PFSK-1 (cell line): ENCODE measurements at regions not wholly inside any gene's neighbourhood (a gene's known extent, or its start where the extent isn't known, plus 50 kb on each side); places are given as distances from the start of the nearest gene placed in this dataset.

ENCODE experiments used
- FOXP2 ChIP-seq: optimal IDR thresholded peaks from 2 replicates; pipeline ENCODE3; 2011; ENCODE audit warnings: borderline replicate concordance, control low read depth, inconsistent platforms; ENCODE audit not compliant: insufficient read depth; ENCODE audit errors: extremely low read length, extremely low read depth
- POLR2AphosphoS5 ChIP-seq: IDR thresholded peaks from 2 replicates; pipeline ENCODE4 v1.6.1; 2012; ENCODE audit warnings: low read depth, mild to moderate bottlenecking, control low read depth, low read length, moderate library complexity
- REST ChIP-seq, 2 experiments: IDR thresholded peaks; 2 replicates each; pipeline versions ENCODE4 v1.6.1 to v1.8.0; 2011 to 2012; ENCODE audit warnings: low read depth in 2 of 2, low read length in 2 of 2, control low read depth in 1 of 2, inconsistent platforms in 1 of 2, mild to moderate bottlenecking in 1 of 2, moderate library complexity in 1 of 2; ENCODE audit not compliant: insufficient read depth in 1 of 2
- SIN3A ChIP-seq: IDR thresholded peaks from 2 replicates; pipeline ENCODE4 v1.6.1; 2012; ENCODE audit warnings: mild to moderate bottlenecking, low read length, moderate library complexity, borderline replicate concordance; ENCODE audit not compliant: insufficient read depth
- TAF1 ChIP-seq: IDR thresholded peaks from 2 replicates; pipeline ENCODE4 v1.6.1; 2012; ENCODE audit warnings: low read length, control low read depth, borderline replicate concordance; ENCODE audit not compliant: insufficient read depth

DNA sequence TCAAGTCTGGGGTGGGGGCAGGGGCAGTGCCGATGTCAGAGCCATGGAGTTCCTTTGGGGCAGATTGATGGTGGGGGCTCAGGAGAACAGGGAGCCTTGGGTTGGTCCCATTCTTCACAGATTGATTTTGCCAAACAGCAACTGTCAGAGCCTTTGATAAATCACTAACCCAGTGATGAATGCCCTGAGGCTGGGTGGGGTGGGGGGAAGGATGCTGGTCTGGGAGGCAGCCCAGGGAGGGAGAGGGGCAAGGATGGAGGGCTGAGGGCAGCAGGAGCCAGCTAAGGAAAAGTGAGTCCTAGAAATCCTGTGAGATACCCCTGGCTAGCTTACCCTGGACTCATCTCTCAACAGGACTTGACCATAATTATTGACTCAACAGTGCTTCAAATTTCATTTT is 60.1 kb upstream of the ARAP3 start:
- TF ChIP-seq REST (IDR thresholded peaks at IDR 0.05; ENCODE audit: insufficient read depth in 1 of 2, low read depth in 2 of 2, low read length in 2 of 2) (no peak), POLR2AphosphoS5 (no peak)

GRCh38 chr5:141740885-141741284 is 58.9 kb upstream of the ARAP3 start:
- TF ChIP-seq REST (IDR thresholded peaks at IDR 0.05; ENCODE audit: insufficient read depth in 1 of 2, low read depth in 2 of 2, low read length in 2 of 2) (no peak), SIN3A (no peak), TAF1 (no peak), FOXP2 (no peak), POLR2AphosphoS5 (no peak)

DNA sequence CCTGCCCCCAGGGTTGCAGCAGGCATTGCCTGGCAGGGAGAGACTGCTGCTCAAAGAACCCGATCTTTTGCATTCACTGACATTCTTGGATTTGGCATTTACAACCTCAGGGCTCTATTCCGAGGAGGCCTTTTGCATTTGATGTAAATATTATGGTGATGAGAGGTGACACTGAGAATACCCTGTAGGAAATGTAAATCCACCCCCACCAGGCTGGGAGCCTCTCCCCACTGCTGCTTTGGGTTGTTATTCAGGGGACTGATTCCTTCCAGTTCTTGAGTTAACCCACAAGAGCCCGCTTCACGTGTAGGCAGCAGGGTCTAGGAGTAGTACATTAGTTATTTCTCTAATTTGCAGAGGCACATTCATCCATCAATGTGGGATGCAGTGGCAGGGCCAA is 55.5 kb upstream of the ARAP3 start:
- TF ChIP-seq REST (IDR thresholded peaks at IDR 0.05; ENCODE audit: insufficient read depth in 1 of 2, low read depth in 2 of 2, low read length in 2 of 2) (no peak), TAF1 (no peak), POLR2AphosphoS5 (no peak), FOXP2 (no peak)

- TF ChIP-seq REST (IDR thresholded peaks at IDR 0.05; ENCODE audit: insufficient read depth in 1 of 2, low read depth in 2 of 2, low read length in 2 of 2) (no peak; a peak in 1 of 4 replicates), TAF1 (no peak), FOXP2 (no peak), POLR2AphosphoS5 (no peak), SIN3A (no peak)
Measured at GRCh38 chr5:141735823-141736222, 53.8 kb upstream of the ARAP3 start.

DNA sequence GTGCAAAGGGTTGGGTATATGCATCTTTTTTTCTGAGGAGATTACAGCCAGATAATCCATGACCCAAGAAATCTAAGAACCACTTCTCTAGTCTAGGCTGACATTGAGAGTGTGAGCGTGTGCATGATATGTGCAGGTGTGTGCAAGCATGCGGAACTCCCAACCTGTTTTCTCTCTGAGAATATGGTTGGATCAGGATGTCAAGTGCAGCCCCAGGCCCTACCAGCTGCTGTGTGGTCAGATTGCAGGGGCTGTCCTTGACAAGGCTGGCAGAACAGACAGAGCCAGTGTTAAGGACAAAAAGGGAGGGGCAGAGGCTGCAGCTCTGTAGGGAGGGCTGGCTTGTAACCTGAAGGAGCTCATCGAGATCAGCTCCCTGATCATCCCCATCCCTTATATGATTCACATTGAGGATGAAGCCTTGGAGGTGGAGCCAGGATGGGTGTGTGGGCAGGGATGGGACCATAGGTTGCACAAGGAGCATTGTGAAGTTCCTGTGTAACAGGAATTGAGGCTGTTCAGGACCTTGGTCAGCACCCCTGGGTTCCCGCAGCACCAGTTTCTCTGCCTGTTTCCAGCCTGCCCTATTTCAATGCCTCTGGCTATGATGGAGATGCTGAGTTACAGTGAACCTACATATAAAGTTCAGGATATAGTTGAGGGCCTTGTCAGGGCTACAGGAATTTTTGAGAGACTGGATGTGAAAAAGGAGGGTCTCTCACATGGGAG is 52.6 kb upstream of the ARAP3 start:
- TF ChIP-seq SIN3A (peak; percentile 70; the same call in 1 of the 2 replicates), TAF1 (no peak), FOXP2 (no peak), REST (IDR thresholded peaks at IDR 0.05; ENCODE audit: insufficient read depth in 1 of 2, low read depth in 2 of 2, low read length in 2 of 2) (peak; percentile 99)
